ENCODE measurements at regions not wholly inside any gene's neighbourhood (a gene's known extent, or its start where the extent isn't known, plus 50 kb on each side); places are given as distances from the start of the nearest gene placed in this dataset.

DNA sequence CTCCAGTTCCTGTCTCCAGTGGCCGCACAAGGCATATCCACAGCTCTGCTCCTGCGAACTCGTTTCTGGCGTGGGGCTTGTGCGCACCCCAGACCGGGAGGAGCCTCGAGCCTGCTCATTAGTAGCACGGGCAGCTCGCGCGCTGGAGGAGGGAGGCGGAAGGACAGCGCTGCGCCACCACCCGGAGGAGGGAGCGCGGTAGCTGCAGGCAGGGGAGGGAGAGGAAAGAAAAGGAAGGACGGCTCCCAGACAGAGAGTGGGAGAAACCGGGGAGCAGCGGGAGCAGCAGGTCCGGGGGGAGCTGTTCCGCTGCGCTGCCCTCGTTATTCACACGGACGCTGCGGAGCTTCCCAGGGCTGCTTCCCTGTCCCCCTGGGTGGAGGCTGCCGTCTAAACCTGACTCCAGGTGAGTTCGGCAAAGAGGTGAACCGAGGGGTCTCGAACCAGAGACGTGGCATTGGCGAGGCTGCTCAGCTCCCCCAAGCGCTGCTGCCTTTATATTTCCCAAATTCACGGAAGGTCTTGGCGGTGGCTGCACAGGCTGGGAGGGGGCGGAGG, 121.3 kb upstream of the ZNF717 start:
- TF ChIP-seq, protein P1, sequence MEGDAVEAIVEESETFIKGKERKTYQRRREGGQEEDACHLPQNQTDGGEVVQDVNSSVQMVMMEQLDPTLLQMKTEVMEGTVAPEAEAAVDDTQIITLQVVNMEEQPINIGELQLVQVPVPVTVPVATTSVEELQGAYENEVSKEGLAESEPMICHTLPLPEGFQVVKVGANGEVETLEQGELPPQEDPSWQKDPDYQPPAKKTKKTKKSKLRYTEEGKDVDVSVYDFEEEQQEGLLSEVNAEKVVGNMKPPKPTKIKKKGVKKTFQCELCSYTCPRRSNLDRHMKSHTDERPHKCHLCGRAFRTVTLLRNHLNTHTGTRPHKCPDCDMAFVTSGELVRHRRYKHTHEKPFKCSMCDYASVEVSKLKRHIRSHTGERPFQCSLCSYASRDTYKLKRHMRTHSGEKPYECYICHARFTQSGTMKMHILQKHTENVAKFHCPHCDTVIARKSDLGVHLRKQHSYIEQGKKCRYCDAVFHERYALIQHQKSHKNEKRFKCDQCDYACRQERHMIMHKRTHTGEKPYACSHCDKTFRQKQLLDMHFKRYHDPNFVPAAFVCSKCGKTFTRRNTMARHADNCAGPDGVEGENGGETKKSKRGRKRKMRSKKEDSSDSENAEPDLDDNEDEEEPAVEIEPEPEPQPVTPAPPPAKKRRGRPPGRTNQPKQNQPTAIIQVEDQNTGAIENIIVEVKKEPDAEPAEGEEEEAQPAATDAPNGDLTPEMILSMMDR (IDR thresholded peaks at IDR 0.05; ENCODE audit: low read length) = no peak
- no peak for TF ChIP-seq EZH2phosphoT487 (IDR thresholded peaks at IDR 0.05; ENCODE audit: low read length)
- no peak for TF ChIP-seq EZH2 (optimal IDR thresholded peaks at IDR 0.05; ENCODE audit: low read depth, low read length)
